ENCODE measurements at regions not wholly inside any gene's neighbourhood (a gene's known extent, or its start where the extent isn't known, plus 50 kb on each side); places are given as distances from the start of the nearest gene placed in this dataset.

- no peak for DNase-seq (ENCODE audit: low spot score)
Measured at GRCh38 chr2:118738524-118739308, 108.7 kb downstream of the EN1 start.

DNA sequence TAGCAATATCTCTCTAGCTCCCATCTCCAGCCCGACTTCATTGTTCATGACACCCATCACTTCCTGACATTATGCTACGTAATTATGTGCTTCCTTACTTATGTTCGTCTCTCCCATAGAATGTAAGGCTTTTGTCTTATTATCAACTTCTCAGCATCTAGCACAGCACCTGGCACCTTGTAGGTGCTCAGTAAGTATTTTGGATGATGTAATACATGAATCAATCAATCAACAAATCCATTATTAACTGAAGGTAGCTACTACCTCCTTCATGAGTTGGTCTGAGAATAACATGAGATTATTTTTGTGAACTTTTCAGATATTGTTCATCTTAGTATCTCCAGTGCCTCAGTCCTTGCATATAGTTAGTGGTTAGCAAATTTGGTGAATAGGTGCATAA is 109.3 kb downstream of the EN1 start:
- DNase-seq (ENCODE audit: low spot score) = no peak

- DNase-seq (ENCODE audit: low spot score) = no peak
Measured at GRCh38 chr2:118737684-118738083, 109.8 kb downstream of the EN1 start.

- DNase-seq (ENCODE audit: low spot score) = no peak
Measured at GRCh38 chr2:118732432-118732831, 115.0 kb downstream of the EN1 start.

- no peak for DNase-seq (ENCODE audit: low spot score)
Measured at GRCh38 chr2:118731413-118731812, 116.0 kb downstream of the EN1 start.

DNA sequence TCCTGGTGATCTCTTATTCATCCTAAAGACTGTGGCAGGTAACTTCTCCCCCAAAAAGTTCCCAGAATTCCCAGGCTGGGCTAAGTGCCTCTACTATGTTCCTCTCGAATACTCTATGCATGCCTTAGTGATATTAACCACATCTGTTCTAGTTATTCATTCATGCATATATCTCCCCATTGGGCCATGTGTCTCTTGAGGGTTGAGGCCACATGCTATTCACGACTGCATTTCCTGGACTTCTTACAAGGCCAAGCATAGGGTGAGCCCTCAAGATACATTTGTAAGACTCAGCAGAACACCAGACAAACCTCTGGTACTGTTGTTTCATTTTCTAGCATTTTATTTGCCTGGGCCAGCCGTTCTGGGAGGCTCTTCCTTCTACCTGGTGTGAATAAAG is 117.0 kb downstream of the EN1 start:
- no peak for DNase-seq (ENCODE audit: low spot score)

GRCh38 chr2:118729760-118730159 is 117.7 kb downstream of the EN1 start:
- DNase-seq (ENCODE audit: low spot score) = no peak

- DNase-seq (ENCODE audit: low spot score) = no peak
Measured at GRCh38 chr2:118728984-118729383, 118.5 kb downstream of the EN1 start.

DNA sequence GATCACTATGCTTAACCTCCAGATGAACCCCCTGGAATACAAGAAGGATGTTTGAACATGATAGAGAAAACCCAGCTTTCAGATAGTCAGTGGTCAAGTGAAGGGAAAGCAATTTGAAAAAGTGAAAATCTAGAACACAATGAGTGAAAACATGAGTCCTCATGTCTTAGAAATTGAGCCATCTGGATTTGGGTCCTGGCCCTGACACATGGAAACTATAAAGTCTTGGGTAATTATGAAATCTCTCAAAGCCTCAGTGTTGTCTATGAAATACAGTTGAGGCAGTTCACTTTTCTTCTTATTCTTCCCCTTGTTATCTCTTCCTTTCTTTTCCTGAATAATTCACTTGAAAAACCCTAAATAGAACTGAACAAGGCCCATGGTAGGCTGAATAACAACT is 120.6 kb downstream of the EN1 start:
- DNase-seq (ENCODE audit: low spot score) = no peak

GRCh38 chr2:118723394-118723793 is 124.1 kb downstream of the EN1 start:
- DNase-seq (ENCODE audit: low spot score) = no peak

DNA sequence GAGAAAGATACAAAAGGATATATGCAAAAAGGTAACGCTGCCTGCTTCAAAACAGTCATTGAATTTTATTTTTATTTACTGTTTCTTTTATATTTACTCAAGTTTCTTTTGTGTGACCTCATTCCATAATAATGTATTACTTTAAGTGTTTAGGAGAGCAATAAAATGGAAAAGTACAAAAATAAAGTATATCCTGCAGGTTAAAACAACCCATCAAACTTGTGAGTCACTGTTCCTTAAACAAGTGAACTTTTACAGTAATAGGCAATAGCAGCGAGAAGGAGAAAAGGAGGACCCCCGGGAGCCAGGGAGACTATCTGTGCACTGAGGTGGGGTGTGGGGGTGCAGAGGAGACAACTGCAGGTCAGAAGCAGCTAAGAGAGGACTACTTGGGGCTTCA is 124.5 kb downstream of the EN1 start:
- no peak for DNase-seq (ENCODE audit: low spot score)

DNA sequence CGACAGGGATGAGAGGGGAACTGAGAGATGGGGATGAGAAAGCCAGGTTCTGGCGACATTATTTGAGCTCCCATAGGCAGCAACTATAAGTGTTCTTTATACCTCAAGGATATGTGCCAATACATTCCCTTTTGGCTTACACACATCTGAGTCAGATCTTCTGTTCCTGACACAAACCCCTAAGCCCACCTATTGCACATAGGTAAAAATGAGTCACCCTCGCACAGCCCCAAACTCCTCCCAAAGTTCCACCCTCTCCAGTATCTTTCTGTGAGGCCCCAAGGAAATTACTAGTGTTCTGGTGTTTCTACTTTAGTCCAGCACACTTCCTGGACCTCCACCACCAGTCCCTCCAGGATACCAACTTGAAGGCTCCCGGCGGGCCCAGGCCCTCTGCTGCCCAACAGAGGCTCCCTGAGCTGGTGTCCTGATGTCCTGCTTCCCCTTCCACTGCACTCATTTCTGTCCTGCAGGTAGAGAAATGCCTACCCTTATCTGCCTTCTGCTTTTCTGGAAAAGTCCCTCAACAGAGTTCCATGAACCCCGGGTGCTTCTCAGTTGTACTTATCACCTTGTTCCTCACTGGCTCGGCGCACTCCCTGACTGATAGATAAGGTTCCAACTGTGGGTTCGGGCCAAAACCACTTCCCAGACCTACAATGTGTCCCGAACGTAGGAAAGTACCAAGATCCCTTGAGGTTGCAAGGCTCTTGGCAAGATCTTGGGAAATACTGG is 125.5 kb downstream of the EN1 start:
- DNase-seq (ENCODE audit: low spot score) = no peak

DNA sequence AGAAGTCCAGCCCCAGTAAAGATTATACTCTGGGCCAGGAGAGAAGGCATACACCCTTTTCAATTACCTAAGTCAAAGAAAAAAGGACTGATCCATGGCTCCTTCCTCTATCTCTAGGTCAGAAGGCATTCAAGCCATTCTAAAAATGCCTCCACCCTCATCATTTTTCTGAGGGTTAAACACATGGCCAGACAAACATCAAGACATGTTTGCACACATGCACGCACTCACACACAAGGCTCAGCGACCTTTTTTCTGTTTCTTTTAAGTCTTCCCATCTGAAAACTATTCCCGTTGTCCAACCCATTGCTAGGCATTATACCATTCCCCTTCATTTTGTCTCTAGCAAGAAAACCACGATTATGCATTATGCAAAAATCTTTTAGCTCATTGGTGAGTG is 126.6 kb downstream of the EN1 start:
- no peak for DNase-seq (ENCODE audit: low spot score)

DNA sequence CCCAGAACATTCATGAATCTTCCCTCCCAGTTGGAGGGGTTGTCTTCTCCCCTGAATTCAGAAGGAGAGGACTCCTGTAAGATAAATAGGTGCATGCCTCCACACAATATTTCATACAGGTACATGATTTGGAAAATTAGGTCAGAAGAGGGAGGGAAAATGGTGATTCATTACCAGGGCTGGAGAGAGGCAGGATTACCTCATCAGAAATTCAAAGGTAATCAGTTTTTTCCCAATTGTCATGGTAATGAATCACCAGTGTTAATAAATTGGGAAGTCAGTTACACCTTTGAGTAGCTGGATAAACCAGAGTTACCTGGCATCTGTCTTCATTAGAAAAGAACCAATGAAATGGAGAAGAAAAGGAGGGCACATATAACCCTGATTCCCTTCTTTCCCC is 128.5 kb downstream of the EN1 start:
- DNase-seq (ENCODE audit: low spot score) = no peak

DNA sequence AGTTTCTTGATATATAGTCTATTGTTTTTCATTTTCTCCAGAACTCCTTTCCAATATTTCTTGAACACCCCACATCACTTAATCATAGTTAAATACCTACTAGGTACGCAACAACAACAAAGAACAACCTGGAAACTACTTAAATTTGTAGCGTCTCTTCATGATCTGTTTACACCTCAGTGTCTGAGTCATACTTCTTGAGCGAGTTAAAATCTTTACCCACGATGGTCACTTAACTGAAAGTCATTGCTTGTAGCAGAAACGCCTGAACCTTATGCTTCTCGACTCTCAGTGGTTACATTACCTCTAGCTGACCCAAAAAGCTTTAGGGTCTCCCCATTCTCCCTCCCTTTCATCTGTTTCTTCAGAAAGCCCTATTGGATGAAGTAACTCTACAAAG is 131.3 kb downstream of the EN1 start:
- DNase-seq (ENCODE audit: low spot score) = no peak

DNA sequence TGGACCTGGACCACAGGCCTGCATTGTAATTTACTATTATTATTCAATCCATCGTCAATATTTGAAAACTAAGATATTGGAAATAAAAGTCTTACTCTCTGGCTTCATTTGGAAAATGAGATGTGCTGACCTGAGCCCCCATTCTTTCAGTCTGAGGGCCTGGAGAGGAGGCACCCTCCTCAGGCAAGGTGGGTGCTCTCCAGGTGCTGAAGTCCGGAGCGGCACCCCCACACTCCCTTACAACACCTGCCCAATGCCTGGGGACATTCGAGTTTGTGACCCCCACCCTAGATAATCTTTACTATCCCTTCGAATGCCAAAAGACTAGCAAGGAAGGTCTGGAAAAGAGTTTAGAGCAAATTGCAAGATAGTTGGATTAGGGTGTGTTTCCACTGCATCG is 133.3 kb downstream of the EN1 start:
- DNase-seq (ENCODE audit: low spot score) = no peak

- DNase-seq (ENCODE audit: low spot score) = no peak
Measured at GRCh38 chr2:118711603-118712002, 135.8 kb downstream of the EN1 start.

DNA sequence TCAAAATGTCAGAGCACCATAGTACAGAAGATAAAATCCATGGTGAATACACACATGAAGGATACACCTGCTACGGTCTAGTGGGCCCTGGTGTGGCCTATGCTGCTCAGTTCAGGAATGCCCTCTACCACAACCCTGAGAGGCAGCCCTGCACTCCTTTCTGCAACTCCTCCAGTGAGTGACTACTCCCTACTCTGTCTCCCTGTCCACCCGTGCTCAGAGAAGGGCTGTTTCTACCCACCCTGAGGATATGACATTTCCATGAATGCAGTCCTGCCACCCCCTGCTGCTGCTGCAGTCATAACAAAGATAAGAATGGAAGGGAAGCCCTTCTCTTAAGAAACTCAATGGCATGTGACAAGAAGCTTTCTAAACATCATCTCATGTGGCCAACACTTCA is 137.0 kb downstream of the EN1 start:
- no peak for DNase-seq (ENCODE audit: low spot score)

GRCh38 chr2:118709786-118710185 is 137.7 kb downstream of the EN1 start:
- no peak for DNase-seq (ENCODE audit: low spot score)

- DNase-seq (ENCODE audit: low spot score) = no peak
Measured at GRCh38 chr2:118706844-118707243, 140.6 kb downstream of the EN1 start.

DNA sequence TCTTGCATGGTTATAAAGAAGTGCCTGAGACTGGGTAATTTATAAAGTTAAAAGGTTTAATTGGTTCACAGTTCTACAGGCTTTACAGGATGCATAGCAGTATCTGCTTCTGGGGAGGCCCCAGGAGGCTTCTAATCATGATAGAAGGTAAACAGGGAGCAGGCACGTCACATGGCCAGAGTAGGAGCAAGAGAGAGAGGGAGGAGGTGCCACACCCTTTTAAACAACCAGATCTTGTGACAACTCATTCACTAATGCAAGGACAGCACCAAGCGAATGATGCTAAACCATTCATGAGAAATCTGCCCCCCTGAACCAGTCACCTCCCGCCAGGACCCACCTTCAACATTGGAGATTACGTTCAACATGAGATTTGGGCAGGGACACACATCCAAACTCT is 141.1 kb downstream of the EN1 start:
- no peak for DNase-seq (ENCODE audit: low spot score)

- DNase-seq (ENCODE audit: low spot score) = no peak
Measured at GRCh38 chr2:118705032-118705431, 142.4 kb downstream of the EN1 start.

- DNase-seq (ENCODE audit: low spot score) = no peak
Measured at GRCh38 chr2:118699447-118700175, 147.8 kb downstream of the EN1 start.

All from CD4-positive, alpha-beta T cell treated with Interleukin-6 at 100 ng/mL for 8 hours (primary cell).